ENCODE measurements at regions not wholly inside any gene's neighbourhood (a gene's known extent, or its start where the extent isn't known, plus 50 kb on each side); places are given as distances from the start of the nearest gene placed in this dataset.
"Not testable (repeated sequence)": the region's sequence is repeated elsewhere in the genome, so short reads cannot be mapped to it uniquely, and the experiment has no call there.

- TF ChIP-seq POLR2A (IDR thresholded peaks at IDR 0.05; ENCODE audit: low read depth, low read length); TAF1 (IDR thresholded peaks at IDR 0.05; ENCODE audit: low read depth, low read length); POLR2AphosphoS5 (IDR thresholded peaks at IDR 0.05; ENCODE audit: low read depth, low read length); PAX5 (IDR thresholded peaks at IDR 0.05; ENCODE audit: insufficient read depth, low read length, severe bottlenecking); POU2F2 (IDR thresholded peaks at IDR 0.05; ENCODE audit: low read depth, low read length); SPI1 (IDR thresholded peaks at IDR 0.05; ENCODE audit: low read depth, low read length): not testable (repeated sequence)
These were observed 144.7 kb downstream of the LAT start for GRCh38 chr16:29129458-29130038.

All from GM12891 (cell line).